GM12878 (cell line): ENCODE measurements at regions not wholly inside any gene's neighbourhood (a gene's known extent, or its start where the extent isn't known, plus 50 kb on each side); places are given as distances from the start of the nearest gene placed in this dataset.

Source experiments
- ATAC-seq: fragments of 200-7000 bp; cut with Tn5 transposase; 3 replicates; pipeline ENCODE4 v1.9.1; 2020; ENCODE audit warnings: mild to moderate bottlenecking, moderate library complexity
- BruUV-seq: library from RNA; stranded (reverse); fragments of 400-500 nt; replicated peaks from 2 replicates; lab custom pipeline; 2021; lab: Mats Ljungman, UMichigan
- CTCF ChIA-PET: fragments of 300-600 bp; sonication (Branson Sonifier 250); formaldehyde crosslinking; extraction: SDS; loops from one replicate; lab custom pipeline; 2021; ENCODE audit warnings: inconsistent platforms; lab: Yijun Ruan, JAX
- POLR2A ChIA-PET: fragments of 350-600 bp; formaldehyde crosslinking; extraction: SDS; loops from one replicate; lab custom pipeline; 2021; ENCODE audit warnings: inconsistent platforms; lab: Charles Lee
- RAD21 ChIA-PET: fragments of 300-600 bp; sonication (Branson Sonifier 250); formaldehyde crosslinking; loops from one replicate; lab custom pipeline; 2023; ENCODE audit warnings: antibody characterized with exemption; ENCODE audit not compliant: unreplicated experiment; lab: Charles Lee
- SMC1A ChIA-PET: fragments of 300-600 bp; sonication (Branson Sonifier 250); formaldehyde crosslinking; loops from one replicate; lab custom pipeline; 2023; ENCODE audit not compliant: unreplicated experiment, uncharacterized antibody; lab: Charles Lee
- DNase-seq: peaks from one replicate; pipeline ENCODE4 v3.0.0-alpha.2; 2011; ENCODE audit warnings: low read depth, low spot score
- FAIRE-seq: peaks from 3 replicates; lab custom pipeline; 2011; peaks lifted over from hg19 to GRCh38; lab: Jason Lieb, UNC
- H2AFZ ChIP-seq: 2 replicates; pipeline ENCODE4 v1.6.0; 2011; ENCODE audit warnings: low read depth, low read length, control low read depth; ENCODE audit not compliant: control insufficient read depth
- H3K27ac ChIP-seq: 2 replicates; pipeline ENCODE4 v1.5.1; 2011; ENCODE audit warnings: control low read depth; ENCODE audit not compliant: control insufficient read depth, insufficient read depth
- H3K27me3 ChIP-seq, 2 experiments: replicated peaks in 1 of 2; 2 replicates each; pipeline versions ENCODE4 v1.6.0 to v1.6.1; 2011; ENCODE audit warnings: low read length in 1 of 2; ENCODE audit not compliant: control insufficient read depth in 2 of 2, insufficient read depth in 2 of 2
- H3K36me3 ChIP-seq, 2 experiments: 2 replicates each; pipeline ENCODE4 v1.5.1; 2011; ENCODE audit warnings: low read length in 1 of 2; ENCODE audit not compliant: control insufficient read depth in 2 of 2, insufficient read depth in 2 of 2
- H3K4me1 ChIP-seq: 2 replicates; pipeline ENCODE4 v1.6.1; 2011; ENCODE audit warnings: mild to moderate bottlenecking, low read length, moderate library complexity, mixed read lengths; ENCODE audit not compliant: control insufficient read depth, insufficient read depth
- H3K4me2 ChIP-seq: 2 replicates; pipeline ENCODE4 v1.6.0; 2011; ENCODE audit warnings: control low read depth; ENCODE audit not compliant: control insufficient read depth, insufficient read depth
- H3K4me3 ChIP-seq: fragments of 200-600 bp; sonication (generic); 2 replicates; pipeline ENCODE4 v1.5.1; 2016
- H3K79me2 ChIP-seq: 2 replicates; pipeline ENCODE4 v1.6.0; 2011; ENCODE audit warnings: low read length; ENCODE audit not compliant: control insufficient read depth, insufficient read depth
- H3K9ac ChIP-seq: 2 replicates; pipeline ENCODE4 v1.8.0; 2011; ENCODE audit warnings: low read length, control low read depth, mixed read lengths; ENCODE audit not compliant: control insufficient read depth, insufficient read depth
- H3K9me3 ChIP-seq: replicated peaks from 3 replicates; pipeline ENCODE4 v1.5.1; 2011; ENCODE audit warnings: mild to moderate bottlenecking, low read length; ENCODE audit not compliant: control insufficient read depth, insufficient read depth
- H4K20me1 ChIP-seq: 2 replicates; pipeline ENCODE4 v1.6.0; 2011; ENCODE audit not compliant: control insufficient read depth, insufficient read depth
- IRF4 ChIP-seq: IDR thresholded peaks from 2 replicates; pipeline ENCODE4 v1.6.1; 2011; ENCODE audit warnings: low read depth, low read length
- IRF5 ChIP-seq: fragments of 450-650 bp; IDR thresholded peaks from 2 replicates; pipeline ENCODE4 v1.6.1; 2017; ENCODE audit warnings: borderline replicate concordance
- MXI1 ChIP-seq: fragments of 150-350 bp; IDR thresholded peaks from 2 replicates; pipeline ENCODE4 v1.6.1; 2011; ENCODE audit warnings: low read depth, mild to moderate bottlenecking, inconsistent platforms, low read length, improper control_type of control experiment
- RAD21 ChIP-seq: IDR thresholded peaks from 2 replicates; pipeline ENCODE4 v1.6.1; 2011; ENCODE audit warnings: mild to moderate bottlenecking, low read depth, low read length, moderate library complexity; ENCODE audit not compliant: insufficient read depth
- WGBS: methylation state at CpG from one replicate; pipeline ENCODE4 v1.1.6; 2016; ENCODE audit warnings: low lambda C conversion rate; ENCODE audit not compliant: insufficient replicate concordance, insufficient coverage; ENCODE audit errors: missing lambda C conversion rate; 5-methylcytosine and 5-hydroxymethylcytosine counted together
- in situ Hi-C: fragments of 300-500 bp; cut with MboI; formaldehyde crosslinking; loops from 9 replicates; pipeline ENCODE4 v1.14.3; 2018; ENCODE audit warnings: mixed read lengths
- intact Hi-C: fragments of 100-400 bp; cut with micrococcal nuclease; formaldehyde crosslinking; loops from one replicate; pipeline ENCODE4 v1.14.2; 2022; ENCODE audit not compliant: unreplicated experiment
- TF ChIP-seq, protein P1 (sequence below), 3 experiments: IDR thresholded peaks in 2 of 3; conservative IDR thresholded peaks in 1 of 3; 2 replicates each; pipeline ENCODE4 v1.5.1; 2011; ENCODE audit warnings: low read depth in 3 of 3, low read length in 3 of 3, mild to moderate bottlenecking in 3 of 3, control low read depth in 2 of 3, moderate library complexity in 2 of 3, inconsistent platforms in 1 of 3, mixed read lengths in 1 of 3; ENCODE audit not compliant: control insufficient read depth in 2 of 3, insufficient read depth in 1 of 3; ENCODE audit errors: extremely low read depth in 1 of 3

DNA sequence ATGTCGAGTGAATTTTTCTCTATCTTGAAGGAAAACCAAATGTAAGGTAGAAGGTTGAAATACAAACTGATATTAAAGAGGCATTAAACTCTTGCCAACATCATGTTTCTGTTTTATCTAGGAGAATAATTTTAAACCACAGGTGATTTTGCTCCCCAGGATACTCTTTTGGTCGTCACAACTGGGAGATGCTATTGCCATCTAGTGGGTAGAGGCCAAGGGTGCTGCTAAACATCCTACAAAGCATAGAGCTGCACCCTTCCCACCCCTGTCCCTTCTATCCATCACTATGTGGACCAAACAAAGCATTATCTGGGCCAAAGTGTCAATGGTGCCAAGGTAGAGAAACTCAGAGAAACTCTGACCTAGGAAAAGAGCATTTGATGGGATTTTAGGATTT, 154.6 kb upstream of the MAGEB2 start:
- Histone ChIP-seq H4K20me1 (no peaks in the 10 kb centered on the region), H3K9ac (no peak overlapping the region), H3K27me3 (no peaks in the 10 kb centered on the region), H3K4me1 (no peaks in the 10 kb centered on the region), H2AFZ (no peak overlapping the region), H3K4me2 (no peak overlapping the region), H3K79me2 (no peaks in the 10 kb centered on the region), H3K4me3 (no peak overlapping the region)
- ATAC-seq, result peak; percentile 70
- in situ Hi-C loops (no loop called here), intact Hi-C loops (no loop called here)
- POLR2A ChIA-PET, result no interaction called here
- no peak for DNase-seq
- CTCF ChIA-PET, result interaction anchor here (1.5 kb wide), 1 partner anchor 31 kb away, joined by 3 read pairs; no protein-coding TSS in a partner anchor
- no peak for FAIRE-seq
- TF ChIP-seq IRF4 (no peak), IRF5 (no peak), MXI1 (no peak), RAD21 (peak; percentile 59)
- TF ChIP-seq, protein P1, sequence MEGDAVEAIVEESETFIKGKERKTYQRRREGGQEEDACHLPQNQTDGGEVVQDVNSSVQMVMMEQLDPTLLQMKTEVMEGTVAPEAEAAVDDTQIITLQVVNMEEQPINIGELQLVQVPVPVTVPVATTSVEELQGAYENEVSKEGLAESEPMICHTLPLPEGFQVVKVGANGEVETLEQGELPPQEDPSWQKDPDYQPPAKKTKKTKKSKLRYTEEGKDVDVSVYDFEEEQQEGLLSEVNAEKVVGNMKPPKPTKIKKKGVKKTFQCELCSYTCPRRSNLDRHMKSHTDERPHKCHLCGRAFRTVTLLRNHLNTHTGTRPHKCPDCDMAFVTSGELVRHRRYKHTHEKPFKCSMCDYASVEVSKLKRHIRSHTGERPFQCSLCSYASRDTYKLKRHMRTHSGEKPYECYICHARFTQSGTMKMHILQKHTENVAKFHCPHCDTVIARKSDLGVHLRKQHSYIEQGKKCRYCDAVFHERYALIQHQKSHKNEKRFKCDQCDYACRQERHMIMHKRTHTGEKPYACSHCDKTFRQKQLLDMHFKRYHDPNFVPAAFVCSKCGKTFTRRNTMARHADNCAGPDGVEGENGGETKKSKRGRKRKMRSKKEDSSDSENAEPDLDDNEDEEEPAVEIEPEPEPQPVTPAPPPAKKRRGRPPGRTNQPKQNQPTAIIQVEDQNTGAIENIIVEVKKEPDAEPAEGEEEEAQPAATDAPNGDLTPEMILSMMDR (IDR thresholded peaks at IDR 0.05 in 2 of 3, conservative IDR thresholded peaks at IDR 0.05 in 1 of 3; ENCODE audit: control insufficient read depth in 2 of 3, extremely low read depth in 1 of 3, insufficient read depth in 1 of 3, low read depth in 3 of 3, low read length in 3 of 3), result peak; percentile 40 to 44 (median 41); a peak in 5 of 6 replicates
- TF ChIP-seq, all 136 proteins: peak for 2
- WGBS, result 2% methylated on average over 2 of the region's 2 CpGs
- RAD21 ChIA-PET, result interaction anchor here (0.7 kb wide), 2 partner anchors 160 to 529 kb away, joined by 3 read pairs; no protein-coding TSS in a partner anchor
- H3K36me3 ChIP-seq, result no peaks in the 10 kb centered on the region
- SMC1A ChIA-PET, result no interaction called here
- H3K27ac ChIP-seq, result no peak overlapping the region
- BruUV-seq, result no TSS peak
- no peaks in the 10 kb centered on the region for H3K9me3 ChIP-seq
